ENCODE measurements at regions not wholly inside any gene's neighbourhood (a gene's known extent, or its start where the extent isn't known, plus 50 kb on each side); places are given as distances from the start of the nearest gene placed in this dataset.
A peak's percentile ranks its signal among the peaks of the same experiment; 100 is the strongest.
"Not testable (repeated sequence)": the region's sequence is repeated elsewhere in the genome, so short reads cannot be mapped to it uniquely, and the experiment has no call there.

DNA sequence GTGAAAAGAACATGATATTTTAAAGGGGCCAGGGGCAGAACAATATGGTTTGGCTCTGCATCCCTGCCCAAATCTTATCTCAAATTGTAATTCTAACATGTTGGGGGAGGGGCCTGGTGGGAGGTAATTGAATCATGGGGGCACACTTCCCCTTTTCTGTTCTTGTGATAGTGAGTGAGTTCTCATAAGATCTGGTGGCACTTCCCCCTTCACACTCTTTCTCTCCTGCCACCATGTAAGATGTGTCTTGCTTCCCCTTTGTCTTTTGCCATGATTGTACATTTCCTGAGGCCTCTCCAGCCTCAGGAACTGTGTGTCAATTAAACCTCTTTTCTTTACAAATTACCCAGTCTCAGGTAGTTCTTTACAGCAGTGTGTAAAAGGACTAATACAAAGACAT, 177.1 kb upstream of the ZNF322 start:
- CTCF ChIA-PET; POLR2A ChIA-PET; DNase-seq (ENCODE audit: extremely low spot score): not testable (repeated sequence)

DNA sequence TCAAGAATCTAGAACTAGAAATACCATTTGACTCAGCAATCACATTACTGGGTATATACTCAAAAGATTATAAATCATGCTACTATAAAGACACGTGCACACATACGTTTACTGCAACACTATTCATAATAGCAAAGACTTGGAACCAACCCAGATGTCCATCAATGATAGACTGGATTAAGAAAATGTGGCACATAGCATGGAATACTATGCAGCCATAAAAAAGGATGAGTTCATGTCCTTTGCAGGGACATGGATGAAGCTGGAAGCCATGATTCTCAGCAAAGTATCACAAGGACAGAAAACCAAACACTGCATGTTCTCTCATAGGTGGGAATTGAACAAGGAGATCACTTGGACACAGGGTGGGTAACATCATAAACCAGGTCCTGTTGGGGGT, 185.3 kb upstream of the ZNF322 start:
- POLR2A ChIA-PET; DNase-seq (ENCODE audit: extremely low spot score); CTCF ChIA-PET: not testable (repeated sequence)

- DNase-seq (ENCODE audit: extremely low spot score); CTCF ChIA-PET; POLR2A ChIA-PET: not testable (repeated sequence)
These were observed 197.7 kb upstream of the ZNF322 start for GRCh38 chr6:26857289-26857688.

GRCh38 chr6:26859067-26859770, 199.7 kb upstream of the ZNF322 start:
- DNase-seq (ENCODE audit: extremely low spot score); CTCF ChIA-PET; POLR2A ChIA-PET: not testable (repeated sequence)

DNA sequence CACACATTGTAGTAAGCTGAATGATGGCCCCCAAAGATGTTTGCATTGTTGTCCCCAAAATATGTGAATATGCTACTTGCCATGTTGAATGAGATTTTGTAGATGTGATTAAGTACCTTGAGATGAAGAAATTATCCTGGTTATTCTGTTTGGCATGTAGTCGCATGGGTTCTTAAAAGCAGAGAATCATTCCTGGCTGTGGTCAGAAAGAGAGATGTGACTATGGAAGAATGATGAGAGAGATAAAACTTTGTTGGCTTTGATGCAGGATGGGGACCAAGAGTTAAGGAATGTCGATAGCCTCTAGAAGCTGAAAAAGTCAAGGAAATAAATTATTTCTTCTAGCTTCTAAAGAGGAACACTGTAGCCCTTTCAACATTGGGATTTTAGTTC, 200.2 kb upstream of the ZNF322 start:
- POLR2A ChIA-PET; DNase-seq (ENCODE audit: extremely low spot score); CTCF ChIA-PET: not testable (repeated sequence)

GRCh38 chr6:26861913-26862312, 202.4 kb upstream of the ZNF322 start:
- DNase-seq (ENCODE audit: extremely low spot score); POLR2A ChIA-PET; CTCF ChIA-PET: not testable (repeated sequence)

DNA sequence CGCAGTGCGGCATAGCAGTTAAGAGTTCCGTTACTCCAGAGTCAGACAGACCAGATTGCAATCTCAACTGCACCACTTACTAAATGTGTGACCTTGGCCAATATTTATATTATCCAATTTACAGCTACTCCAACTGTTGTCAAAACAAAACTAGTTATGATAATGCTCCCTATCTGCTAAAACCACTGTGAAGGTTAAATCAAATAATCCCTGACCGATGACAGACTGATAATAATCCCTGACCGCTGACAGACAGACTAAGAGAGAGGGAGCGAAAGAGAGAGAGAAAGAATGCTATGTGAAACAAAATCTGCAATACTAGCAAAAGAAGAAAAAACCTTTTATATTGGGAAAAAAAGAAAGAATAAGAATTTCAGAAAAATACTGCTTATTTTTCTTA, 204.1 kb upstream of the ZNF322 start:
- DNase-seq (ENCODE audit: extremely low spot score); POLR2A ChIA-PET; CTCF ChIA-PET: not testable (repeated sequence)

DNA sequence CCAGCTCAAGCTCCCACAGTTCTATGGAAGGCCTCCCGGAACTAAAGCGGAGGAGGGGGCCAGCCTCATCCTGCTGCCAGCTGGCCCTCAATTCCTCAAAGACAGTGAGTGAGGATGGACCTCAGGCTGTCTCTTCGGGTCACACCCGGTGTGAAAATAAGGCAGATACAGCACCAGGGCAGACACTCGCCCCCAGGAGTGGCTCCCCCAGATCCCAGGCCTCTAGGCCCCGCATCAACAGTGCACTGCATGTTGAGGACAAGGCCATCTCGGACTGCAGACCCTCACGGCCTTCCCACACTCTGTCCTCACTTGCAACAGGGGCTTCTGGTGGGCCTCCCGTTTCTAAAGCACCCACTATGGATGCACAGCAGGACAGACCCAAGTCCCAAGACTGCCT, 239.2 kb upstream of the ZNF322 start:
- DNase-seq (ENCODE audit: extremely low spot score); POLR2A ChIA-PET; CTCF ChIA-PET: not testable (repeated sequence)

DNA sequence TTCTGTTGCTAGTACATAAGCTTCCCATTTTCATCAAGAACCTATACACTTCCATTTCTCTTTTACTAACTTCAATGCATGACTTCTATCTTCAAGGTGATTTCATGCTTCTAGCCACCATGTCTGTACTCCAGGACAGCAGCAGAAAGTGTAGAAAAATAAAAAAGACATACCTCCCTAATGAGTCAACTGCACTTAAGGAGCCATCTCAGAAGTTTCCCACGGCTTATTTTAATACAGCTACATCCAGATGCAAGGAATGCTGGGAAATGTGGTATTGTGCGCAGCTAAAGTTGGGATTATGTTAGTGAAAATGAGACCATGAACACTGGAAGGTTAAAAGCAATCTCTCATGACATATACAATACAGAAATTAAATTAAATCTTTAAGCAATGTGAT, 264.7 kb upstream of the ZNF322 start:
- CTCF ChIA-PET; POLR2A ChIA-PET; DNase-seq (ENCODE audit: extremely low spot score): not testable (repeated sequence)

GRCh38 chr6:26928190-26928589, 268.6 kb upstream of the ZNF322 start:
- POLR2A ChIA-PET, CTCF ChIA-PET: not testable (repeated sequence)

DNA sequence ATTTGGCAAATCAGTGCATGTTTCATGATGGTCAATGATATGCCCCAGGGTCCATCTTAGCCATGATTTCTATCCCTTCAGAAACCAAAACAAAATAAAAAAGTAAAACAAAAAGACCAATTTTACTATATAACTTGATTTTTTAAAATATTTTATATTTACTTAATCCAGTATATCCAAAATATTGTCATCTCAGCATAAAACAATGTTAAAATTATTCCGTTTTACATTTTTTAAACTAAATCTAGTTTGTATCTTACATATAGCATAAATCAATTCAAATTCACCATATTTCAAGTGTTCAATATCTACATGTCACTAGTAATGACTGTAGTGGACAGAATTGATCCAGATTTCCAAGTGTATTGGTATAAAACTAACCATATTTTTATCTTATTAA, 277.7 kb upstream of the ZNF322 start:
- DNase-seq (ENCODE audit: extremely low spot score); POLR2A ChIA-PET; CTCF ChIA-PET: not testable (repeated sequence)

More at GRCh38 chr6:26928190-26928589, 268.6 kb upstream of the ZNF322 start:
- DNase-seq (ENCODE audit: extremely low spot score): not testable (repeated sequence)

DNA sequence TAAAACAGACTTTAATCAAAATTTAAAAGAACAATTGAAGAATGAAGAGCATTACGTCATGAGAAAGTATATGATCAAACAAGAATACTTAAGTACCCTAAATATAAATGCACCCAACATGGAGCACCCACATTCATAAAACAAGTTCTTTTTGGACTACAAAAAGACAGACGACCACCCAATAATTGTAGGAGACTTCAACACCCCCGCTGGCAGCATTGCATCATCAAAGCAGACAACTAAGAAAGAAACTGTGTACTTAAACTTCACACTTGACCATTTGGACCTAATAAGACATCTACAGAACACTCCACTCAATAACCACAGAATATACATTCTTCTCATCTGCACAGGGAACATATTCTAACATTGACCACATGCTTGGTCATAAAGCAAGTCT, 291.7 kb upstream of the ZNF322 start:
- POLR2A ChIA-PET; CTCF ChIA-PET; DNase-seq (ENCODE audit: extremely low spot score): not testable (repeated sequence)

- CTCF ChIA-PET; POLR2A ChIA-PET; DNase-seq (ENCODE audit: extremely low spot score): not testable (repeated sequence)
These were observed 291.4 kb upstream of the PRSS16 start for GRCh38 chr6:26956078-26956600.

DNA sequence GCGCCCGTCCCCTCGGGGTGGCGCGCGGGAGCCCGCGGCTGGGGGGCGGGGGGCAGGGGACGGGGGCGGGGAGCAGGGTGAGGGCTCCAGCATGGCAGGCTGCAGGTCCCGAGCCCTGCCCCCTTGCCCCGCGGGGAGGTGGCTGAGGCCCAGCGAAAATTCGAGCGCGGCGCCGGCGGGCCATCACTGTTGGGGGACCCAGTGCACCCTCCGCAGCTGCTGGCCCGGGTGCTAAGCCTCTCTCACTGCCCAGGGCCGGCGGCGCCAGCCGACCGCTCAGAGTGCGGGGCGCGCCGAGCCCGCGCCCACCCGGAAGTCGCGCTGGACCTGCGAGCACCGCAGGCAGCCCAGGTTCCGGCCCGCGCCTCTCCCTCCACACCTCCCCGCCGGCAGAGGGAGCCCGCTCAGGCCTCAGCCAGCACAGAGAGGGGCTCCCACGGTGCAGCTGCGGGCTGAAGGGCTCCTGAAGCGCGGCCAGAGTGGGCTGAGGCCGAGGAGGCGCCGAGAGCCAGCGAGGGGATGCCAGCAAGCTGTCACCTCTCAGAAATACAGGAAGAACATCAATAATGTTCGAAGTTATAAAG, 290.8 kb upstream of the PRSS16 start:
- peak; percentile 57 for TF ChIP-seq CTCF (IDR thresholded peaks at IDR 0.05; ENCODE audit: control extremely low read depth, extremely low read depth, low read depth, missing control alignments)
- POLR2A ChIA-PET; DNase-seq (ENCODE audit: extremely low spot score); CTCF ChIA-PET: not testable (repeated sequence)

DNA sequence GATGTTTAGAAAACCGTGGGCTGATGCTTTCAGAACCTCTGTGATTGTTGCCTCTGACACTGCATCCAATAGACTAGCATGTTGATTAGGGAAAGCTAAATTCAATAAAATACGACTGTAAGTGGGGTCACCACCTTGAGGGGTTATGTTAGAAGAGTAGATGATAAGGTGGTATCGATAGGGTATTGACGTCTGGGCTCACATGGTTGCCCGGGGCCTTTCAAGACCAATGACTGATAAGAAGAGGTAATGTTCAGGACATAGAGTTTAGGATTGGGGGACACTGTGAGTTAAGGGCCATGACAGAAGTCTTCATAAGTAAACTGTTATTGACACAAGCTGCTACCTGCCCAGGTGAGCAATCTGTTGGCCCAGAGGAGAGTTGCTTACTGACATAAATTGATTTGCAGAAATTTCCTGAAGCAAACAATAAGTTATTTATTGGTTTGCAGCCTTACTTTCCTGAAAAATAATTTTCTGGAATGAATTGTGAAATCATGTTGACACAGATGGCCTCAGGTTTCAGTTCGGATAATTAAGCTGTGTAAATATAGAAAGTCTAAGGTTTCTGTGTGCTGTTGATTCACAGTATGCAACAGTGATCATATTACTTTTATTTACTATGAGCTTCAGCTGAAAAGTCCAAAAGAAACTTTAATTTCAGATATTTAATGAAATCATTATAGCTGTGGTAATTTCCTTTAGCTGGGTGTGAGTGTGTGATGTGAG, 289.9 kb upstream of the PRSS16 start:
- POLR2A ChIA-PET; DNase-seq (ENCODE audit: extremely low spot score); CTCF ChIA-PET: not testable (repeated sequence)

- CTCF ChIA-PET; DNase-seq (ENCODE audit: extremely low spot score); POLR2A ChIA-PET: not testable (repeated sequence)
These were observed 286.3 kb upstream of the PRSS16 start for GRCh38 chr6:26961236-26961635.
